Stimulated activated CD8-positive, alpha-beta memory T cell treated with anti-CD3 and anti-CD28 coated beads, Interleukin-4, amount 100 ng/mL, for 48 hours (primary cell): ENCODE measurements at regions not wholly inside any gene's neighbourhood (a gene's known extent, or its start where the extent isn't known, plus 50 kb on each side); places are given as distances from the start of the nearest gene placed in this dataset.
A peak's percentile ranks its signal among the peaks of the same experiment; 100 is the strongest.
"Not testable (repeated sequence)": the region's sequence is repeated elsewhere in the genome, so short reads cannot be mapped to it uniquely, and the experiment has no call there.

Source experiments
- DNase-seq: peaks from one replicate; pipeline ENCODE4 v3.0.0-alpha.2; 2020

- DNase-seq = no peak
These were observed 142.4 kb downstream of the ZFP64 start for GRCh38 chr20:52049001-52049731.

- peak; percentile 49 for DNase-seq
These were observed 143.5 kb downstream of the ZFP64 start for GRCh38 chr20:52047811-52048764.

GRCh38 chr20:52041966-52042365 is 149.6 kb downstream of the ZFP64 start:
- DNase-seq = no peak

GRCh38 chr20:52039790-52040189 is 151.8 kb downstream of the ZFP64 start:
- DNase-seq = no peak

- not testable (repeated sequence) for DNase-seq
These were observed 152.9 kb downstream of the ZFP64 start for GRCh38 chr20:52038632-52039031.

- no peak for DNase-seq
These were observed 154.2 kb downstream of the ZFP64 start for GRCh38 chr20:52037370-52037769.

- DNase-seq = no peak
These were observed 155.6 kb downstream of the ZFP64 start for GRCh38 chr20:52035977-52036376.

- no peak for DNase-seq
These were observed 156.1 kb downstream of the ZFP64 start for GRCh38 chr20:52035498-52035897.

- no peak for DNase-seq
These were observed 157.0 kb downstream of the ZFP64 start for GRCh38 chr20:52034581-52034980.

- no peak for DNase-seq
These were observed 158.3 kb downstream of the ZFP64 start for GRCh38 chr20:52033313-52033712.

- not testable (repeated sequence) for DNase-seq
These were observed 159.3 kb downstream of the ZFP64 start for GRCh38 chr20:52032304-52032683.

- no peak for DNase-seq
These were observed 159.8 kb downstream of the ZFP64 start for GRCh38 chr20:52031563-52032303.

GRCh38 chr20:52031206-52031562 is 160.4 kb downstream of the ZFP64 start:
- no peak for DNase-seq

- DNase-seq = not testable (repeated sequence)
These were observed 162.4 kb downstream of the ZFP64 start for GRCh38 chr20:52029129-52029528.

- no peak for DNase-seq
These were observed 165.6 kb downstream of the ZFP64 start for GRCh38 chr20:52025938-52026337.

GRCh38 chr20:52019313-52019712 is 172.3 kb downstream of the ZFP64 start:
- DNase-seq = no peak

- DNase-seq = no peak
These were observed 173.8 kb downstream of the ZFP64 start for GRCh38 chr20:52017669-52018317.

- DNase-seq = no peak
These were observed 175.6 kb downstream of the ZFP64 start for GRCh38 chr20:52016022-52016421.

- DNase-seq = no peak
These were observed 176.4 kb downstream of the ZFP64 start for GRCh38 chr20:52015155-52015554.

GRCh38 chr20:52012079-52012478 is 179.5 kb downstream of the ZFP64 start:
- no peak for DNase-seq

GRCh38 chr20:52011093-52011492 is 180.5 kb downstream of the ZFP64 start:
- no peak for DNase-seq

- no peak for DNase-seq
These were observed 181.0 kb downstream of the ZFP64 start for GRCh38 chr20:52010541-52010940.

GRCh38 chr20:52008874-52009273 is 182.7 kb downstream of the ZFP64 start:
- DNase-seq = no peak
